Breast epithelium (tissue), 4 donors: ENCODE measurements at regions not wholly inside any gene's neighbourhood (a gene's known extent, or its start where the extent isn't known, plus 50 kb on each side); places are given as distances from the start of the nearest gene placed in this dataset.

Experiments
- DNase-seq, 2 donors: peaks; one replicate each; pipeline ENCODE4 v3.0.0-alpha.2; 2019; ENCODE audit warnings: low spot score in 2 of 2
- H3K27ac ChIP-seq, 2 donors: fragments of 200-600 bp; sonication (generic) in 1 of 2; one replicate each; pipeline ENCODE4 v1.5.1; 2016 to 2019; ENCODE audit warnings: mild to moderate bottlenecking in 1 of 2
- H3K27me3 ChIP-seq, 2 donors: fragments of 200-600 bp; sonication (generic) in 1 of 2; one replicate each; pipeline versions ENCODE4 v1.5.1 to v1.6.0; 2017 to 2019; ENCODE audit warnings: control low read depth in 1 of 2, mild to moderate bottlenecking in 1 of 2
- H3K36me3 ChIP-seq: fragments of 200-600 bp; one replicate; pipeline ENCODE4 v1.5.1; 2019
- H3K4me1 ChIP-seq, 2 donors: fragments of 200-600 bp; sonication (generic); one replicate each; pipeline ENCODE4 v1.5.1; 2016 to 2019; ENCODE audit warnings: control low read depth in 1 of 2
- H3K4me3 ChIP-seq, 3 donors: fragments of 200-600 bp; sonication (generic); 1 replicate in 2 of 3; 2 replicates in 1 of 3; pipeline ENCODE4 v1.5.1; 2016 to 2019; ENCODE audit warnings: mild to moderate bottlenecking in 3 of 3, moderate library complexity in 2 of 3
- H3K9me3 ChIP-seq, 2 donors: fragments of 200-600 bp; sonication (generic) in 1 of 2; one replicate each; pipeline ENCODE4 v1.5.1; 2016 to 2019; ENCODE audit warnings: control low read depth in 1 of 2
- CTCF ChIP-seq, 3 donors: fragments of 450-650 bp; IDR thresholded peaks; one replicate each; pipeline ENCODE4 v1.5.1; 2016 to 2017; ENCODE audit warnings: antibody characterized with exemption in 3 of 3, mild to moderate bottlenecking in 3 of 3, moderate library complexity in 3 of 3
- POLR2A ChIP-seq: fragments of 450-650 bp; IDR thresholded peaks from one replicate; pipeline ENCODE4 v1.6.1; 2016; ENCODE audit warnings: antibody characterized with exemption, mild to moderate bottlenecking, moderate library complexity
- POLR2AphosphoS5 ChIP-seq, 3 donors: sonication (generic); formaldehyde crosslinking; IDR thresholded peaks; one replicate each; pipeline ENCODE4 v1.6.1; 2017; ENCODE audit warnings: antibody characterized with exemption in 3 of 3
- intact Hi-C: fragments of 100-400 bp; cut with DNase I; formaldehyde crosslinking; loops from one replicate; pipeline ENCODE4 v1.15.1; 2023; ENCODE audit warnings: low total_unique reads

DNA sequence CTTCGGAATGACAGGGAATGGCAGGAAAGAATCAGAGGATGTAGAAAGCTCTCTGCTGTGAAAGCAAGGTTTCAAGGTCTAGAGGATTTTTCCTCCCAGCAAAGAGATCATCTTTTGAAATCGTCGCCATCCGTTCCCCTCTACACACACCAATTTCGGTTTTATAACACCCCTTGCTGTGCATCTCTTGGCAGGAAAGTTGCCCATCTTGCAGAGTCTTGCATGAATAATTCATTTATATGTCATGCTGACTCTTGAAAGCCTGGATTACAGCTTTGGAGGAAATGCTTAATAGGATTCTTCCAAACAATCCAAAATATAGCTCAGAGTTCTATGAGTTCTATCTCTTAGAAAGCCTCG is 262.7 kb downstream of the CHL1 start:
- Histone ChIP-seq H3K36me3 (no peaks in the 10 kb centered on the region), H3K27ac (no peak overlapping the region), H3K4me3 (no peak overlapping the region), H3K4me1 (no peaks in the 10 kb centered on the region), H3K27me3 (no peaks in the 10 kb centered on the region), H3K9me3 (no peaks in the 10 kb centered on the region)
- intact Hi-C loops = no loop called here
- no peak for TF ChIP-seq POLR2AphosphoS5 (IDR thresholded peaks at IDR 0.05)
- no peak for TF ChIP-seq CTCF (IDR thresholded peaks at IDR 0.05)
- no peak for TF ChIP-seq POLR2A
- no peak for DNase-seq

GRCh38 chr3:461006-461405 is 264.4 kb downstream of the CHL1 start:
- H3K36me3 ChIP-seq = no peaks in the 10 kb centered on the region
- TF ChIP-seq CTCF (IDR thresholded peaks at IDR 0.05) = no peak
- no peak for TF ChIP-seq POLR2A
- no peak for TF ChIP-seq POLR2AphosphoS5 (IDR thresholded peaks at IDR 0.05)
- intact Hi-C loops = no loop called here

DNA sequence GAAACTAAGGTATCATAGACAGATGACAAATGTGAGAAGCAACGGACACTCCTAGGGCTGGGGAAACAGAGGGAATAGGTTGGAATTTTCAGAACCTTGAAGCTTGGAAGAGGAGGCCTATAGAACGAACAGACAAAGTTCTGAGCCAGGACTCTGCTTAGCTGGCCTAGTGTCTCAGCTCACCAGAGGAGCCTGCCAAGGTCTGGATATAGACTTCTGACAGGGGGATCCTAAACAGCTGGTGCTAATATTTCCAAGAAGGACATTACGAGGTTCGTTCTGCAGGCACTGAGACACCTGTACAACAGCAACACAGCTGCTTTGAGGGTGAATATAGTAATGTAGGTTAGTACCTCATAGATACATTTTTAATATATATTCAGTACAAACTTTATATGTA is 266.3 kb downstream of the CHL1 start:
- Histone ChIP-seq H3K4me1 (no peaks in the 10 kb centered on the region), H3K9me3 (no peaks in the 10 kb centered on the region), H3K4me3 (no peak overlapping the region), H3K27me3 (no peaks in the 10 kb centered on the region), H3K27ac (no peak overlapping the region), H3K36me3 (no peaks in the 10 kb centered on the region)
- intact Hi-C loops = no loop called here
- DNase-seq = no peak
- TF ChIP-seq CTCF (IDR thresholded peaks at IDR 0.05) = no peak
- no peak for TF ChIP-seq POLR2A
- TF ChIP-seq POLR2AphosphoS5 (IDR thresholded peaks at IDR 0.05) = no peak

More at GRCh38 chr3:461006-461405, 264.4 kb downstream of the CHL1 start:
- Histone ChIP-seq H3K27me3 (no peaks in the 10 kb centered on the region), H3K27ac (no peak overlapping the region), H3K4me1 (no peaks in the 10 kb centered on the region), H3K9me3 (no peaks in the 10 kb centered on the region), H3K4me3 (no peak overlapping the region)
- DNase-seq = no peak

- H3K4me1 ChIP-seq = no peaks in the 10 kb centered on the region
- TF ChIP-seq POLR2A = no peak
- TF ChIP-seq POLR2AphosphoS5 (IDR thresholded peaks at IDR 0.05) = no peak
- TF ChIP-seq CTCF (IDR thresholded peaks at IDR 0.05) = no peak
- intact Hi-C loops = no loop called here
- no peak for DNase-seq
- H3K27me3 ChIP-seq = no peaks in the 10 kb centered on the region
- H3K27ac ChIP-seq = no peak overlapping the region
- no peaks in the 10 kb centered on the region for H3K9me3 ChIP-seq
- no peak overlapping the region for H3K4me3 ChIP-seq
- H3K36me3 ChIP-seq = no peaks in the 10 kb centered on the region
Measured at GRCh38 chr3:463252-464192, 267.0 kb downstream of the CHL1 start.

- TF ChIP-seq POLR2AphosphoS5 (IDR thresholded peaks at IDR 0.05) (no peak), CTCF (IDR thresholded peaks at IDR 0.05) (no peak), POLR2A (no peak)
- H3K4me1 ChIP-seq = no peaks in the 10 kb centered on the region
- no peaks in the 10 kb centered on the region for H3K27me3 ChIP-seq
- no peak overlapping the region for H3K27ac ChIP-seq
- H3K36me3 ChIP-seq = no peaks in the 10 kb centered on the region
- H3K9me3 ChIP-seq = no peaks in the 10 kb centered on the region
- intact Hi-C loops = no loop called here
- DNase-seq = no peak
- no peak overlapping the region for H3K4me3 ChIP-seq
Measured at GRCh38 chr3:464255-464654, 267.7 kb downstream of the CHL1 start.
